NB4 (cell line): ENCODE measurements at regions not wholly inside any gene's neighbourhood (a gene's known extent, or its start where the extent isn't known, plus 50 kb on each side); places are given as distances from the start of the nearest gene placed in this dataset.

Source experiments
- DNase-seq: peaks from one replicate; pipeline ENCODE4 v3.0.0; 2010; ENCODE audit warnings: low read depth
- H3K4me3 ChIP-seq: one replicate; pipeline ENCODE4 v1.5.1; 2011; ENCODE audit warnings: mild to moderate bottlenecking, low read depth, low read length, moderate library complexity
- MAX ChIP-seq: IDR thresholded peaks from 2 replicates; pipeline ENCODE4 v1.6.1; 2011; ENCODE audit warnings: low read depth, low read length
- MYC ChIP-seq: IDR thresholded peaks from 2 replicates; pipeline ENCODE4 v1.6.1; 2011; ENCODE audit warnings: low read depth, low read length
- POLR2A ChIP-seq: IDR thresholded peaks from 2 replicates; pipeline ENCODE4 v1.6.1; 2011; ENCODE audit warnings: mild to moderate bottlenecking; ENCODE audit not compliant: insufficient read length; ENCODE audit errors: extremely low read depth
- TF ChIP-seq, protein P1 (sequence below): IDR thresholded peaks from one replicate; pipeline ENCODE4 v1.5.1; 2012; ENCODE audit warnings: low read depth, low read length

GRCh38 chr3:106030627-106030963 is 161.8 kb upstream of the CBLB start:
- no peak for DNase-seq
- no peak overlapping the region for H3K4me3 ChIP-seq
- TF ChIP-seq, protein P1, sequence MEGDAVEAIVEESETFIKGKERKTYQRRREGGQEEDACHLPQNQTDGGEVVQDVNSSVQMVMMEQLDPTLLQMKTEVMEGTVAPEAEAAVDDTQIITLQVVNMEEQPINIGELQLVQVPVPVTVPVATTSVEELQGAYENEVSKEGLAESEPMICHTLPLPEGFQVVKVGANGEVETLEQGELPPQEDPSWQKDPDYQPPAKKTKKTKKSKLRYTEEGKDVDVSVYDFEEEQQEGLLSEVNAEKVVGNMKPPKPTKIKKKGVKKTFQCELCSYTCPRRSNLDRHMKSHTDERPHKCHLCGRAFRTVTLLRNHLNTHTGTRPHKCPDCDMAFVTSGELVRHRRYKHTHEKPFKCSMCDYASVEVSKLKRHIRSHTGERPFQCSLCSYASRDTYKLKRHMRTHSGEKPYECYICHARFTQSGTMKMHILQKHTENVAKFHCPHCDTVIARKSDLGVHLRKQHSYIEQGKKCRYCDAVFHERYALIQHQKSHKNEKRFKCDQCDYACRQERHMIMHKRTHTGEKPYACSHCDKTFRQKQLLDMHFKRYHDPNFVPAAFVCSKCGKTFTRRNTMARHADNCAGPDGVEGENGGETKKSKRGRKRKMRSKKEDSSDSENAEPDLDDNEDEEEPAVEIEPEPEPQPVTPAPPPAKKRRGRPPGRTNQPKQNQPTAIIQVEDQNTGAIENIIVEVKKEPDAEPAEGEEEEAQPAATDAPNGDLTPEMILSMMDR = no peak
- no peak for TF ChIP-seq POLR2A
- no peak for TF ChIP-seq MAX
- no peak for TF ChIP-seq MYC

GRCh38 chr3:106032479-106032878 is 163.7 kb upstream of the CBLB start:
- TF ChIP-seq MAX = no peak
- no peak for TF ChIP-seq MYC
- TF ChIP-seq, protein P1 = no peak
- no peak for TF ChIP-seq POLR2A
- no peak overlapping the region for H3K4me3 ChIP-seq
- no peak for DNase-seq

DNA sequence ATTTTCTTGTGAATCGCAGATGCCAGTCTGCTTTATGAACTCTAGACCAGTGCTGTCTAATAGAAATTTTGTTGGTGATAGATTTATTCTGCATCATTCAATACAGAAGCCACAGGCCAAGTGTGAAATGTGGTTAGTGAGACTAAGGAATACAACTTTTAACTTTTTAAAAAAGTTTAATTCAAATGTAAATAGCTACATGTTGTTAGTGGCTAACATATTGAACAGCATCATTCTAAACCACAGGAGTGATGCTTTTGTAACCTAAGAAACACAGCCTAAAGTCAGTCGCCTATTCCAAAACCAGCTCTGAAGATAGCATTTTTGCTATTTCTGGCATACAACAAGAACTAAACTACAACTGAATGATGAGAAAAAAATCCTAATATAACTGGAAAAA is 164.8 kb upstream of the CBLB start:
- DNase-seq = no peak
- H3K4me3 ChIP-seq = no peak overlapping the region
- TF ChIP-seq POLR2A (no peak), MYC (no peak)

GRCh38 chr3:106034313-106034712 is 165.5 kb upstream of the CBLB start:
- no peak for DNase-seq
- H3K4me3 ChIP-seq = no peak overlapping the region
- no peak for TF ChIP-seq MAX
- TF ChIP-seq, protein P1 = no peak
- TF ChIP-seq MYC = no peak
- no peak for TF ChIP-seq POLR2A

- no peak for DNase-seq
- H3K4me3 ChIP-seq = no peak overlapping the region
- TF ChIP-seq MAX (no peak), MYC (no peak), POLR2A (no peak)
- TF ChIP-seq, protein P1 = no peak
Observed at GRCh38 chr3:106035619-106036018, 166.8 kb upstream of the CBLB start.

- no peak for DNase-seq
- H3K4me3 ChIP-seq = no peak overlapping the region
- TF ChIP-seq MAX = no peak
- TF ChIP-seq, protein P1 = no peak
- TF ChIP-seq MYC = no peak
- no peak for TF ChIP-seq POLR2A
Observed at GRCh38 chr3:106036696-106037095, 167.9 kb upstream of the CBLB start.
